Karpas-422 (cell line): ENCODE measurements at regions not wholly inside any gene's neighbourhood (a gene's known extent, or its start where the extent isn't known, plus 50 kb on each side); places are given as distances from the start of the nearest gene placed in this dataset.
"Not testable (repeated sequence)": the region's sequence is repeated elsewhere in the genome, so short reads cannot be mapped to it uniquely, and the experiment has no call there.

Experiments
- DNase-seq: peaks from one replicate; pipeline ENCODE4 v3.0.0-alpha.2; 2015
- H2AFZ ChIP-seq: fragments of 200-600 bp; sonication (generic); 2 replicates; pipeline ENCODE4 v1.6.1; 2014; ENCODE audit warnings: antibody characterized with exemption, low read length, mixed read lengths
- H3K27ac ChIP-seq: fragments of 200-600 bp; sonication (generic); 2 replicates; pipeline ENCODE4 v1.5.1; 2014; ENCODE audit warnings: mild to moderate bottlenecking, low read length, moderate library complexity
- H3K27me3 ChIP-seq: fragments of 200-600 bp; sonication (generic); 2 replicates; pipeline ENCODE4 v1.6.1; 2014; ENCODE audit warnings: low read length, mixed read lengths
- H3K36me3 ChIP-seq: fragments of 200-600 bp; sonication (generic); 2 replicates; pipeline ENCODE4 v1.6.1; 2014; ENCODE audit warnings: low read length, mixed read lengths; ENCODE audit not compliant: insufficient read depth
- H3K4me1 ChIP-seq: fragments of 200-600 bp; sonication (generic); 2 replicates; pipeline ENCODE4 v1.6.1; 2014; ENCODE audit warnings: mild to moderate bottlenecking, low read length, mixed read lengths
- H3K4me2 ChIP-seq: fragments of 200-600 bp; sonication (generic); 2 replicates; pipeline ENCODE4 v1.6.1; 2014; ENCODE audit warnings: low read length, low read depth, mild to moderate bottlenecking; ENCODE audit not compliant: poor library complexity, severe bottlenecking
- H3K4me3 ChIP-seq: fragments of 200-600 bp; sonication (generic); 2 replicates; pipeline ENCODE4 v1.5.1; 2014; ENCODE audit warnings: mild to moderate bottlenecking, antibody characterized with exemption, low read length, mixed read lengths
- H3K79me2 ChIP-seq: fragments of 200-600 bp; sonication (generic); 2 replicates; pipeline ENCODE4 v1.6.1; 2014; ENCODE audit warnings: mild to moderate bottlenecking, low read length, mixed read lengths
- H3K9ac ChIP-seq: fragments of 200-600 bp; sonication (generic); 2 replicates; pipeline ENCODE4 v1.6.0; 2014; ENCODE audit warnings: low read length
- H3K9me2 ChIP-seq: fragments of 200-600 bp; sonication (generic), shearing (Covaris generic); replicated peaks from 2 replicates; pipeline ENCODE4 v1.6.0; 2014; ENCODE audit warnings: mild to moderate bottlenecking, low read length, moderate library complexity; ENCODE audit not compliant: insufficient read depth
- H3K9me3 ChIP-seq: fragments of 300-700, 200-600 bp; sonication (generic); 2 replicates; pipeline ENCODE4 v1.6.1; 2014; ENCODE audit warnings: low read length, mixed read lengths
- H4K20me1 ChIP-seq: fragments of 200-600 bp; sonication (generic); 2 replicates; pipeline ENCODE4 v1.6.1; 2014; ENCODE audit warnings: mild to moderate bottlenecking, antibody characterized with exemption, low read length, low read depth; ENCODE audit not compliant: insufficient read depth

- no peaks in the 10 kb centered on the region for H3K36me3 ChIP-seq
- no peak overlapping the region for H3K4me3 ChIP-seq
These were observed 611.8 kb downstream of the ETNK1 start for GRCh38 chr12:23236811-23237210.

GRCh38 chr12:23238190-23238589 lies 613.2 kb downstream of the ETNK1 start:
- Histone ChIP-seq H3K79me2 (no peaks in the 10 kb centered on the region), H3K27ac (no peak overlapping the region), H3K4me2 (no peak overlapping the region), H3K36me3 (no peaks in the 10 kb centered on the region), H3K9me3 (no peaks in the 10 kb centered on the region), H3K4me3 (no peak overlapping the region), H3K9me2 (no peaks in the 10 kb centered on the region), H4K20me1 (no peaks in the 10 kb centered on the region), H3K27me3 (no peaks in the 10 kb centered on the region), H3K4me1 (no peaks in the 10 kb centered on the region), H2AFZ (0 out of 2 replicates have a peak overlapping the region, but pooled peaks have one; percentile 28), H3K9ac (no peak overlapping the region)
- DNase-seq: no peak

More at GRCh38 chr12:23236811-23237210, 611.8 kb downstream of the ETNK1 start:
- Histone ChIP-seq H3K9me2 (no peaks in the 10 kb centered on the region), H3K9me3 (no peaks in the 10 kb centered on the region), H3K4me1 (no peaks in the 10 kb centered on the region), H4K20me1 (no peaks in the 10 kb centered on the region), H2AFZ (no peak overlapping the region), H3K9ac (no peak overlapping the region), H3K27me3 (no peaks in the 10 kb centered on the region), H3K4me2 (no peak overlapping the region), H3K27ac (no peak overlapping the region), H3K79me2 (no peaks in the 10 kb centered on the region)
- no peak for DNase-seq

- no peaks in the 10 kb centered on the region for H3K9me2 ChIP-seq
These were observed 614.0 kb downstream of the ETNK1 start for GRCh38 chr12:23238957-23239356.

GRCh38 chr12:23245186-23245585 lies 620.2 kb downstream of the ETNK1 start:
- H3K27me3 ChIP-seq: no peaks in the 10 kb centered on the region
- no peak overlapping the region for H3K4me3 ChIP-seq
- DNase-seq: no peak
- H3K9me3 ChIP-seq: no peaks in the 10 kb centered on the region
- H3K36me3 ChIP-seq: no peaks in the 10 kb centered on the region
- no peaks in the 10 kb centered on the region for H3K79me2 ChIP-seq
- no peaks in the 10 kb centered on the region for H3K4me1 ChIP-seq
- H3K27ac ChIP-seq: no peak overlapping the region
- no peaks in the 10 kb centered on the region for H3K9me2 ChIP-seq
- H3K4me2 ChIP-seq: no peak overlapping the region
- H2AFZ ChIP-seq: no peak overlapping the region
- H4K20me1 ChIP-seq: no peaks in the 10 kb centered on the region
- no peak overlapping the region for H3K9ac ChIP-seq

More at GRCh38 chr12:23238957-23239356, 614.0 kb downstream of the ETNK1 start:
- H3K79me2 ChIP-seq: no peaks in the 10 kb centered on the region
- H3K4me3 ChIP-seq: no peak overlapping the region
- no peaks in the 10 kb centered on the region for H3K9me3 ChIP-seq
- no peaks in the 10 kb centered on the region for H4K20me1 ChIP-seq
- H3K4me2 ChIP-seq: no peak overlapping the region
- H3K9ac ChIP-seq: no peak overlapping the region
- H3K27me3 ChIP-seq: no peaks in the 10 kb centered on the region
- H3K4me1 ChIP-seq: no peaks in the 10 kb centered on the region
- DNase-seq: no peak
- H2AFZ ChIP-seq: no peak overlapping the region
- H3K27ac ChIP-seq: no peak overlapping the region
- no peaks in the 10 kb centered on the region for H3K36me3 ChIP-seq

GRCh38 chr12:23253191-23253590 lies 628.2 kb downstream of the ETNK1 start:
- Histone ChIP-seq H3K27ac (no peak overlapping the region), H3K4me1 (no peaks in the 10 kb centered on the region), H3K9me2 (no peaks in the 10 kb centered on the region), H3K9me3 (no peaks in the 10 kb centered on the region), H3K79me2 (no peaks in the 10 kb centered on the region), H3K4me2 (no peak overlapping the region), H3K27me3 (no peaks in the 10 kb centered on the region), H2AFZ (no peak overlapping the region), H3K9ac (no peak overlapping the region), H3K36me3 (no peaks in the 10 kb centered on the region), H4K20me1 (no peaks in the 10 kb centered on the region), H3K4me3 (no peak overlapping the region)
- DNase-seq: no peak

GRCh38 chr12:23253910-23254309 lies 628.9 kb downstream of the ETNK1 start:
- not testable (repeated sequence) for H2AFZ ChIP-seq, H3K27me3 ChIP-seq, H3K4me3 ChIP-seq, H3K4me2 ChIP-seq, DNase-seq, H3K4me1 ChIP-seq, H3K9ac ChIP-seq, H3K9me3 ChIP-seq, H3K79me2 ChIP-seq, H3K36me3 ChIP-seq, H3K27ac ChIP-seq, H4K20me1 ChIP-seq, H3K9me2 ChIP-seq

GRCh38 chr12:23259558-23259957 lies 634.6 kb downstream of the ETNK1 start:
- Histone ChIP-seq H3K27ac (no peak overlapping the region), H3K4me3 (no peak overlapping the region), H2AFZ (no peak overlapping the region), H3K9me2 (no peaks in the 10 kb centered on the region), H3K9me3 (no peaks in the 10 kb centered on the region), H3K36me3 (no peaks in the 10 kb centered on the region), H3K4me1 (no peaks in the 10 kb centered on the region), H3K27me3 (no peaks in the 10 kb centered on the region), H4K20me1 (no peaks in the 10 kb centered on the region), H3K4me2 (no peak overlapping the region), H3K79me2 (no peaks in the 10 kb centered on the region), H3K9ac (no peak overlapping the region)
- DNase-seq: no peak

GRCh38 chr12:23262670-23263069 lies 637.7 kb downstream of the ETNK1 start:
- Histone ChIP-seq H3K9me2 (no peaks in the 10 kb centered on the region), H3K4me1 (no peaks in the 10 kb centered on the region), H3K4me2 (no peak overlapping the region), H3K9me3 (no peaks in the 10 kb centered on the region), H3K9ac (no peak overlapping the region), H2AFZ (no peak overlapping the region), H3K27me3 (no peaks in the 10 kb centered on the region), H3K79me2 (no peaks in the 10 kb centered on the region), H3K36me3 (no peaks in the 10 kb centered on the region), H4K20me1 (no peaks in the 10 kb centered on the region), H3K27ac (no peak overlapping the region), H3K4me3 (no peak overlapping the region)
- no peak for DNase-seq

- no peak overlapping the region for H3K27ac ChIP-seq
- H3K4me2 ChIP-seq: no peak overlapping the region
- H3K79me2 ChIP-seq: no peaks in the 10 kb centered on the region
These were observed 652.9 kb downstream of the ETNK1 start for GRCh38 chr12:23277831-23278230.

More at GRCh38 chr12:23277831-23278230, 652.9 kb downstream of the ETNK1 start:
- H3K9me2 ChIP-seq: no peaks in the 10 kb centered on the region
- no peaks in the 10 kb centered on the region for H3K36me3 ChIP-seq
- H3K9me3 ChIP-seq: no peaks in the 10 kb centered on the region
- no peak for DNase-seq
- H4K20me1 ChIP-seq: no peaks in the 10 kb centered on the region
- H3K27me3 ChIP-seq: no peaks in the 10 kb centered on the region
- no peak overlapping the region for H3K4me3 ChIP-seq
- H3K9ac ChIP-seq: no peak overlapping the region
- no peak overlapping the region for H2AFZ ChIP-seq
- H3K4me1 ChIP-seq: no peaks in the 10 kb centered on the region
